SK-N-SH (cell line): ENCODE measurements at regions not wholly inside any gene's neighbourhood (a gene's known extent, or its start where the extent isn't known, plus 50 kb on each side); places are given as distances from the start of the nearest gene placed in this dataset.

Experiments
- CTCF ChIA-PET: fragments of 300-600, 350-600 bp; formaldehyde crosslinking; extraction: SDS; loops from one replicate; lab custom pipeline; 2021; lab: Yijun Ruan, JAX
- POLR2A ChIA-PET: fragments of 350-600 bp; sonication (Branson Sonifier 250); formaldehyde crosslinking; extraction: SDS; loops from one replicate; lab custom pipeline; 2020; ENCODE audit warnings: antibody characterized with exemption, inconsistent platforms; lab: Yijun Ruan, JAX
- DNase-seq: peaks from one replicate; pipeline ENCODE4 v3.0.0; 2012
- H2AFZ ChIP-seq: fragments of 200-600 bp; sonication (generic); 2 replicates; pipeline ENCODE4 v1.8.1; 2016; ENCODE audit warnings: antibody characterized with exemption, mild to moderate bottlenecking, low read depth
- H3F3A ChIP-seq: fragments of 200-600 bp; sonication (generic); replicated peaks from 2 replicates; pipeline ENCODE3; 2016; ENCODE audit warnings: antibody characterized with exemption, mild to moderate bottlenecking; ENCODE audit not compliant: insufficient read depth
- H3K27ac ChIP-seq, 2 experiments: fragments of 200-500 bp in 1 of 2; fragments of 200-600 bp in 1 of 2; sonication (Bioruptor generic) in 1 of 2; sonication (generic), shearing (Covaris generic) in 1 of 2; 2 replicates each; pipeline versions ENCODE4 v1.5.1 to v1.6.1; 2014 to 2016; ENCODE audit warnings: low read depth in 2 of 2, inconsistent platforms in 1 of 2, low read length in 1 of 2, mild to moderate bottlenecking in 1 of 2, mixed read lengths in 1 of 2
- H3K27me3 ChIP-seq: fragments of 200-600 bp; sonication (generic), shearing (Covaris generic); 2 replicates; pipeline ENCODE4 v1.6.1; 2016; ENCODE audit warnings: mixed run types; ENCODE audit not compliant: insufficient read depth
- H3K36me3 ChIP-seq, 2 experiments: fragments of 200-500 bp in 1 of 2; fragments of 200-600 bp in 1 of 2; sonication (Bioruptor generic) in 1 of 2; sonication (generic) in 1 of 2; replicated peaks in 1 of 2; 2 replicates each; pipeline versions ENCODE3 to v1.5.1; 2014 to 2016; ENCODE audit warnings: low read length in 1 of 2, mild to moderate bottlenecking in 1 of 2; ENCODE audit not compliant: insufficient read depth in 2 of 2, control insufficient read depth in 1 of 2
- H3K4me1 ChIP-seq, 2 experiments: fragments of 200-500 bp in 1 of 2; fragments of 200-600 bp in 1 of 2; sonication (Bioruptor generic) in 1 of 2; sonication (generic), shearing (Covaris generic) in 1 of 2; 2 replicates each; pipeline versions ENCODE4 v1.5.1 to v1.6.1; 2014 to 2016; ENCODE audit warnings: low read depth in 1 of 2, low read length in 1 of 2, mixed run types in 1 of 2; ENCODE audit not compliant: insufficient read depth in 2 of 2, control insufficient read depth in 1 of 2
- H3K4me2 ChIP-seq: fragments of 200-600 bp; sonication (generic), shearing (Covaris generic); 2 replicates; pipeline ENCODE4 v1.6.1; 2017; ENCODE audit warnings: mixed run types
- H3K4me3 ChIP-seq, 2 experiments: fragments of 200-500 bp in 1 of 2; fragments of 200-600 bp in 1 of 2; sonication (Bioruptor generic) in 1 of 2; sonication (generic), shearing (Covaris generic) in 1 of 2; 2 replicates each; pipeline versions ENCODE4 v1.5.1 to v1.8.1; 2014 to 2016; ENCODE audit warnings: low read depth in 2 of 2, inconsistent platforms in 1 of 2, low read length in 1 of 2, mild to moderate bottlenecking in 1 of 2, mixed read lengths in 1 of 2, moderate library complexity in 1 of 2
- H3K79me2 ChIP-seq: fragments of 200-600 bp; sonication (generic); 2 replicates; pipeline ENCODE4 v1.8.1; 2017; ENCODE audit warnings: mild to moderate bottlenecking; ENCODE audit not compliant: insufficient read depth
- H3K9ac ChIP-seq: fragments of 200-600 bp; sonication (generic); 2 replicates; pipeline ENCODE4 v1.6.1; 2017; ENCODE audit warnings: mixed run types
- H3K9me2 ChIP-seq: fragments of 200-600 bp; sonication (generic); 2 replicates; pipeline ENCODE4 v1.6.1; 2017; ENCODE audit warnings: mixed run types
- H3K9me3 ChIP-seq: fragments of 200-600 bp; sonication (generic); 2 replicates; pipeline ENCODE4 v1.6.1; 2017; ENCODE audit warnings: mixed run types, mild to moderate bottlenecking, moderate library complexity
- H4K20me1 ChIP-seq: fragments of 200-600 bp; sonication (generic); 2 replicates; pipeline ENCODE4 v1.6.1; 2017; ENCODE audit warnings: mild to moderate bottlenecking, mixed run types; ENCODE audit not compliant: insufficient read depth
- CTCF ChIP-seq: fragments of 200-600 bp; sonication (generic); IDR thresholded peaks from 2 replicates; pipeline ENCODE4 v1.6.1; 2017; ENCODE audit warnings: antibody characterized with exemption, mild to moderate bottlenecking, moderate library complexity
- EP300 ChIP-seq, 2 experiments: IDR thresholded peaks; 2 replicates each; pipeline versions ENCODE4 v1.4.0 to v1.6.1; 2012; ENCODE audit warnings: borderline replicate concordance in 1 of 2, low read depth in 1 of 2, low read length in 1 of 2
- EZH2phosphoT487 ChIP-seq: fragments of 200-600 bp; sonication (generic); IDR thresholded peaks from 2 replicates; pipeline ENCODE4 v1.6.1; 2017; ENCODE audit warnings: low read depth, mixed run types, mild to moderate bottlenecking, antibody characterized with exemption, moderate library complexity, borderline replicate concordance
- FOXM1 ChIP-seq: IDR thresholded peaks from 2 replicates; pipeline ENCODE4 v1.4.0; 2012; ENCODE audit warnings: low read depth, mild to moderate bottlenecking
- JUND ChIP-seq: IDR thresholded peaks from 2 replicates; pipeline ENCODE4 v1.4.0; 2012
- MEF2A ChIP-seq: IDR thresholded peaks from 2 replicates; pipeline ENCODE4 v1.4.0; 2012; ENCODE audit warnings: low read depth, borderline replicate concordance
- NRF1 ChIP-seq: IDR thresholded peaks from 2 replicates; pipeline ENCODE4 v1.6.1; 2012; ENCODE audit warnings: low read depth, mild to moderate bottlenecking, low read length
- RCOR1 ChIP-seq: fragments of 150-350 bp; IDR thresholded peaks from 2 replicates; pipeline ENCODE4 v1.6.1; 2017; ENCODE audit warnings: antibody characterized with exemption, low read length
- REST ChIP-seq: IDR thresholded peaks from 2 replicates; pipeline ENCODE4 v1.6.1; 2012; ENCODE audit warnings: mild to moderate bottlenecking, low read depth, low read length, moderate library complexity
- RFX5 ChIP-seq: IDR thresholded peaks from 2 replicates; pipeline ENCODE4 v1.6.1; 2012; ENCODE audit warnings: mild to moderate bottlenecking, improper control_type of control experiment, low read length
- RXRA ChIP-seq: IDR thresholded peaks from 2 replicates; pipeline ENCODE4 v1.4.0; 2012; ENCODE audit warnings: low read depth, mild to moderate bottlenecking, borderline replicate concordance
- TEAD4 ChIP-seq: IDR thresholded peaks from 2 replicates; pipeline ENCODE4 v1.4.0; 2012; ENCODE audit warnings: mild to moderate bottlenecking, borderline replicate concordance; ENCODE audit not compliant: insufficient read depth
- USF1 ChIP-seq: IDR thresholded peaks from 2 replicates; pipeline ENCODE4 v1.4.0; 2012; ENCODE audit warnings: low read depth, borderline replicate concordance
- ZBTB33 ChIP-seq: IDR thresholded peaks from 2 replicates; pipeline ENCODE4 v1.4.0; 2012; ENCODE audit warnings: low read depth, borderline replicate concordance
- WGBS: methylation state at CpG from one replicate; pipeline ENCODE4 v1.1.6; 2017; ENCODE audit warnings: low lambda C conversion rate; 5-methylcytosine and 5-hydroxymethylcytosine counted together

- Histone ChIP-seq H3K27me3 (no peaks in the 10 kb centered on the region), H3K9ac (no peak overlapping the region), H3K4me3 (no peak overlapping the region), H3K4me1 (no peaks in the 10 kb centered on the region), H3K9me2 (no peaks in the 10 kb centered on the region), H3K36me3 (no peaks in the 10 kb centered on the region), H3K27ac (no peak overlapping the region), H3K79me2 (no peaks in the 10 kb centered on the region), H4K20me1 (no peaks in the 10 kb centered on the region), H2AFZ (no peak overlapping the region), H3F3A (no peaks in the 10 kb centered on the region), H3K4me2 (no peak overlapping the region), H3K9me3 (no peaks in the 10 kb centered on the region)
- CTCF ChIA-PET = no interaction called here
- 4% methylated on average over 1 of the region's 1 CpG for WGBS
- TF ChIP-seq NRF1 (no peak), EP300 (IDR thresholded peaks at IDR 0.05; ENCODE audit: borderline replicate concordance in 1 of 2, low read depth in 1 of 2, low read length in 1 of 2) (no peak), JUND (no peak), USF1 (no peak), FOXM1 (no peak), ZBTB33 (no peak), RXRA (no peak), REST (no peak), EZH2phosphoT487 (no peak), MEF2A (no peak), TEAD4 (no peak), RCOR1 (no peak), RFX5 (no peak), CTCF (no peak)
- POLR2A ChIA-PET = no interaction called here
- DNase-seq = no peak
Measured at GRCh38 chr5:19301271-19301670, 686.7 kb downstream of the CDH18 start.
